Endothelial cell of umbilical vein (primary cell): ENCODE measurements at regions not wholly inside any gene's neighbourhood (a gene's known extent, or its start where the extent isn't known, plus 50 kb on each side); places are given as distances from the start of the nearest gene placed in this dataset.

ENCODE experiments used
- BruUV-seq: library from RNA; stranded (reverse); fragments of 400-500 nt; replicated peaks from 2 replicates; lab custom pipeline; 2021; lab: Mats Ljungman, UMichigan
- CTCF ChIA-PET: fragments of 300-600, 350-600 bp; sonication (Branson Sonifier 250); formaldehyde crosslinking; loops from one replicate; lab custom pipeline; 2021; ENCODE audit warnings: antibody characterized with exemption, inconsistent platforms; lab: Charles Lee
- POLR2A ChIA-PET: fragments of 300-600, 350-600 bp; sonication (Branson Sonifier 250); formaldehyde crosslinking; loops from one replicate; lab custom pipeline; 2021; ENCODE audit warnings: antibody characterized with exemption, inconsistent platforms; lab: Charles Lee
- DNase-seq: peaks from one replicate; pipeline ENCODE4 v3.0.0-alpha.2; 2011; ENCODE audit warnings: low read depth, low spot score
- FAIRE-seq: peaks from 2 replicates; lab custom pipeline; 2011; peaks lifted over from hg19 to GRCh38; lab: Jason Lieb, UNC
- H2AFZ ChIP-seq: 2 replicates; pipeline ENCODE4 v1.6.0; 2012; ENCODE audit warnings: low read depth, low read length, control low read depth, inconsistent platforms
- H3K27ac ChIP-seq: 2 replicates; pipeline ENCODE4 v1.5.1; 2011; ENCODE audit warnings: low read depth, mild to moderate bottlenecking, control low read depth, low read length, moderate library complexity; ENCODE audit not compliant: insufficient read depth
- H3K27me3 ChIP-seq, 2 experiments: 2 replicates each; pipeline versions ENCODE4 v1.6.0 to v1.6.1; 2011; ENCODE audit warnings: low read length in 2 of 2, mixed read lengths in 1 of 2; ENCODE audit not compliant: control insufficient read depth in 2 of 2, insufficient read depth in 2 of 2
- H3K36me3 ChIP-seq, 2 experiments: 2 replicates in 1 of 2; 3 replicates in 1 of 2; pipeline ENCODE4 v1.5.1; 2011; ENCODE audit warnings: low read length in 2 of 2, mild to moderate bottlenecking in 1 of 2, moderate library complexity in 1 of 2; ENCODE audit not compliant: control insufficient read depth in 2 of 2, insufficient read depth in 2 of 2; ENCODE audit errors: extremely low read depth in 1 of 2
- H3K4me1 ChIP-seq: 3 replicates; pipeline ENCODE4 v1.5.1; 2011; ENCODE audit warnings: mild to moderate bottlenecking, low read length; ENCODE audit not compliant: control insufficient read depth, insufficient read depth; ENCODE audit errors: extremely low read depth
- H3K4me2 ChIP-seq: 2 replicates; pipeline ENCODE4 v1.6.1; 2011; ENCODE audit warnings: low read length, control low read depth, mixed read lengths; ENCODE audit not compliant: insufficient read depth
- H3K4me3 ChIP-seq, 3 experiments: fragments of 200-600 bp in 1 of 3; sonication (generic), shearing (Covaris generic) in 1 of 3; replicated peaks in 1 of 3; 2 replicates each; pipeline ENCODE4 v1.5.1; 2011 to 2016; ENCODE audit warnings: control low read depth in 3 of 3, low read length in 3 of 3, mild to moderate bottlenecking in 2 of 3, inconsistent platforms in 1 of 3, low read depth in 1 of 3, moderate library complexity in 1 of 3; ENCODE audit not compliant: insufficient read depth in 1 of 3
- H3K79me2 ChIP-seq: 2 replicates; pipeline ENCODE4 v1.6.0; 2012; ENCODE audit warnings: low read length, inconsistent platforms; ENCODE audit not compliant: control insufficient read depth, insufficient read depth
- H3K9ac ChIP-seq: replicated peaks from 2 replicates; pipeline ENCODE3; 2011; ENCODE audit warnings: low read length, control low read depth; ENCODE audit not compliant: insufficient read depth; ENCODE audit errors: extremely low read depth
- H3K9me1 ChIP-seq: replicated peaks from 3 replicates; pipeline ENCODE4 v1.6.0; 2011; ENCODE audit warnings: mild to moderate bottlenecking, low read length; ENCODE audit not compliant: control insufficient read depth, insufficient read depth; ENCODE audit errors: extremely low read depth
- H3K9me3 ChIP-seq: replicated peaks from 2 replicates; pipeline ENCODE4 v1.5.1; 2012; ENCODE audit warnings: low read length, inconsistent platforms; ENCODE audit not compliant: control insufficient read depth, insufficient read depth
- H4K20me1 ChIP-seq: replicated peaks from 2 replicates; pipeline ENCODE3; 2011; ENCODE audit warnings: mild to moderate bottlenecking, low read length; ENCODE audit not compliant: control insufficient read depth, insufficient read depth; ENCODE audit errors: extremely low read depth
- EZH2 ChIP-seq: IDR thresholded peaks from 2 replicates; pipeline ENCODE4 v1.6.1; 2012; ENCODE audit warnings: borderline replicate concordance, low read depth, mild to moderate bottlenecking, moderate library complexity, low read length, inconsistent platforms; ENCODE audit not compliant: severe bottlenecking
- FOS ChIP-seq: IDR thresholded peaks from 2 replicates; pipeline ENCODE4 v1.6.1; 2011; ENCODE audit warnings: mild to moderate bottlenecking, low read length, moderate library complexity, borderline replicate concordance; ENCODE audit not compliant: insufficient read depth
- GATA2 ChIP-seq: IDR thresholded peaks from 2 replicates; pipeline ENCODE4 v1.7.0; 2011; ENCODE audit warnings: low read depth, mild to moderate bottlenecking, moderate library complexity, mixed read lengths, low read length; ENCODE audit not compliant: insufficient read length, insufficient read depth
- JUN ChIP-seq: IDR thresholded peaks from 2 replicates; pipeline ENCODE4 v1.6.1; 2011; ENCODE audit warnings: borderline replicate concordance, low read depth; ENCODE audit not compliant: insufficient read length, insufficient read depth
- MYC ChIP-seq: IDR thresholded peaks from one replicate; pipeline ENCODE4 v1.6.1; 2011; ENCODE audit warnings: mild to moderate bottlenecking, low read depth, low read length
- POLR2A ChIP-seq: IDR thresholded peaks from 2 replicates; pipeline ENCODE4 v1.6.1; 2012; ENCODE audit warnings: low read depth, mild to moderate bottlenecking, control low read depth, low read length
- POLR2AphosphoS5 ChIP-seq: IDR thresholded peaks from 2 replicates; pipeline ENCODE4 v1.6.1; 2012; ENCODE audit warnings: low read depth, mild to moderate bottlenecking, control low read depth, low read length, moderate library complexity; ENCODE audit not compliant: insufficient read depth
- dilution Hi-C: fragments of 300-500 bp; cut with MboI; formaldehyde crosslinking; loops from one replicate; pipeline ENCODE4 v1.15.0; 2019; ENCODE audit warnings: low sequenced_read_pairs; ENCODE audit not compliant: extremely low pct_ligation_motif_present
- intact Hi-C: fragments of 100-400 bp; cut with micrococcal nuclease; formaldehyde crosslinking; loops from one replicate; pipeline ENCODE4 v1.10.0; 2022
- TF ChIP-seq, protein P1 (sequence below): IDR thresholded peaks from 2 replicates; pipeline ENCODE4 v1.6.1; 2011; ENCODE audit not compliant: insufficient read depth, insufficient read length
- TF ChIP-seq, protein P2 (sequence below), 2 donors: IDR thresholded peaks; 1 replicate in 1 of 2; 2 replicates in 1 of 2; pipeline ENCODE4 v1.5.1; 2011; ENCODE audit warnings: low read length in 2 of 2, mild to moderate bottlenecking in 2 of 2, moderate library complexity in 2 of 2, control low read depth in 1 of 2, inconsistent platforms in 1 of 2, low read depth in 1 of 2; ENCODE audit not compliant: insufficient read depth in 1 of 2; ENCODE audit errors: extremely low read depth in 1 of 2

- no peaks in the 10 kb centered on the region for H4K20me1 ChIP-seq
- H3K4me1 ChIP-seq, result no peaks in the 10 kb centered on the region
- no peak overlapping the region for H3K4me2 ChIP-seq
- no TSS peak for BruUV-seq
- H3K27me3 ChIP-seq, result no peaks in the 10 kb centered on the region
- ChIA-PET POLR2A (no interaction called here), CTCF (no interaction called here)
- H3K9ac ChIP-seq, result no peak overlapping the region
- H3K79me2 ChIP-seq, result no peaks in the 10 kb centered on the region
- no peak overlapping the region for H3K27ac ChIP-seq
- no peaks in the 10 kb centered on the region for H3K36me3 ChIP-seq
- intact Hi-C loops, result no loop called here
- no peaks in the 10 kb centered on the region for H3K9me1 ChIP-seq
- H3K4me3 ChIP-seq, result no peak overlapping the region
- DNase-seq (no peak), FAIRE-seq (no peak)
- H2AFZ ChIP-seq, result no peak overlapping the region
- TF ChIP-seq FOS (no peak), GATA2 (no peak), POLR2A (no peak), POLR2AphosphoS5 (no peak), JUN (no peak), EZH2 (no peak), MYC (no peak)
- TF ChIP-seq, protein P1, sequence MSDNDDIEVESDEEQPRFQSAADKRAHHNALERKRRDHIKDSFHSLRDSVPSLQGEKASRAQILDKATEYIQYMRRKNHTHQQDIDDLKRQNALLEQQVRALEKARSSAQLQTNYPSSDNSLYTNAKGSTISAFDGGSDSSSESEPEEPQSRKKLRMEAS, result no peak
- TF ChIP-seq, protein P2, sequence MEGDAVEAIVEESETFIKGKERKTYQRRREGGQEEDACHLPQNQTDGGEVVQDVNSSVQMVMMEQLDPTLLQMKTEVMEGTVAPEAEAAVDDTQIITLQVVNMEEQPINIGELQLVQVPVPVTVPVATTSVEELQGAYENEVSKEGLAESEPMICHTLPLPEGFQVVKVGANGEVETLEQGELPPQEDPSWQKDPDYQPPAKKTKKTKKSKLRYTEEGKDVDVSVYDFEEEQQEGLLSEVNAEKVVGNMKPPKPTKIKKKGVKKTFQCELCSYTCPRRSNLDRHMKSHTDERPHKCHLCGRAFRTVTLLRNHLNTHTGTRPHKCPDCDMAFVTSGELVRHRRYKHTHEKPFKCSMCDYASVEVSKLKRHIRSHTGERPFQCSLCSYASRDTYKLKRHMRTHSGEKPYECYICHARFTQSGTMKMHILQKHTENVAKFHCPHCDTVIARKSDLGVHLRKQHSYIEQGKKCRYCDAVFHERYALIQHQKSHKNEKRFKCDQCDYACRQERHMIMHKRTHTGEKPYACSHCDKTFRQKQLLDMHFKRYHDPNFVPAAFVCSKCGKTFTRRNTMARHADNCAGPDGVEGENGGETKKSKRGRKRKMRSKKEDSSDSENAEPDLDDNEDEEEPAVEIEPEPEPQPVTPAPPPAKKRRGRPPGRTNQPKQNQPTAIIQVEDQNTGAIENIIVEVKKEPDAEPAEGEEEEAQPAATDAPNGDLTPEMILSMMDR (IDR thresholded peaks at IDR 0.05; ENCODE audit: extremely low read depth in 1 of 2, insufficient read depth in 1 of 2, low read depth in 1 of 2, low read length in 2 of 2), result no peak
- H3K9me3 ChIP-seq, result no peaks in the 10 kb centered on the region
- dilution Hi-C loops, result no loop called here
Measured at GRCh38 chr2:211181626-211182025, 625.2 kb downstream of the CPS1 start.
